ENCODE measurements at regions not wholly inside any gene's neighbourhood (a gene's known extent, or its start where the extent isn't known, plus 50 kb on each side); places are given as distances from the start of the nearest gene placed in this dataset.

DNA sequence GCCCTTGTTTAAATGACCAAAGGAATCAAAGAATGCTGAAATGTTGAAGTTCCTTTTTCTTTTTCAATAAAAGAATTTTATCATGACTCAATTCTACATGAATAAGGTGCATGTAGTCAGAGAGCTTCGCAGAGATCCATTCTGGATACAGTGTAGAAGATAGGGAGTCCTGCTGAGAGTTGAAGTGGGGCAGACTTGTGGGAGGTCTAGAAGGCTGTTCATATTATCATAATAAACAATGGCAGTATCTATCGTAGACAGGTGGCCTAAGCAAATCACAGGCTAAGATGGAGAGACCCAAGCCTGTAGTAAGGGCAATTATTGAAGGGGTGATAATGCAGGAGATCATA is 1322.0 kb upstream of the CELF4 start:
- TF ChIP-seq CTCF (IDR thresholded peaks at IDR 0.05) (no peak), POLR2A (IDR thresholded peaks at IDR 0.05) (no peak), POLR2AphosphoS5 (IDR thresholded peaks at IDR 0.05) (no peak), EP300 (IDR thresholded peaks at IDR 0.05) (no peak)

Measured in sigmoid colon (tissue), 4 donors.